Stimulated activated CD8-positive, alpha-beta memory T cell treated with anti-CD3 and anti-CD28 coated beads, Interleukin-2, amount 100 ng/mL, for 1 hour (primary cell): ENCODE measurements at regions not wholly inside any gene's neighbourhood (a gene's known extent, or its start where the extent isn't known, plus 50 kb on each side); places are given as distances from the start of the nearest gene placed in this dataset.
A peak's percentile ranks its signal among the peaks of the same experiment; 100 is the strongest.
"Not testable (repeated sequence)": the region's sequence is repeated elsewhere in the genome, so short reads cannot be mapped to it uniquely, and the experiment has no call there.

Experiments
- DNase-seq, 2 donors: peaks; one replicate each; pipeline ENCODE4 v3.0.0-alpha.2; 2020; ENCODE audit warnings: low read depth in 2 of 2

- no peak for DNase-seq
Measured at GRCh38 chr2:88396209-88396608, 56.3 kb downstream of the FOXI3 start.

- no peak for DNase-seq
Measured at GRCh38 chr2:88377641-88377991, 74.9 kb downstream of the FOXI3 start.

GRCh38 chr2:88372042-88372441, 80.5 kb downstream of the FOXI3 start:
- no peak for DNase-seq

- DNase-seq, result not testable (repeated sequence)
Measured at GRCh38 chr2:88365408-88365807, 87.1 kb downstream of the FOXI3 start.

GRCh38 chr2:88355486-88355885, 97.0 kb downstream of the FOXI3 start:
- DNase-seq, result no peak

- DNase-seq, result no peak
Measured at GRCh38 chr2:88351249-88351601, 101.3 kb downstream of the FOXI3 start.

GRCh38 chr2:88350331-88351248, 101.9 kb downstream of the FOXI3 start:
- peak; percentile 8 to 45 for DNase-seq

GRCh38 chr2:88345842-88346241, 106.7 kb downstream of the FOXI3 start:
- no peak for DNase-seq

- no peak for DNase-seq
Measured at GRCh38 chr2:88342749-88343148, 109.7 kb downstream of the FOXI3 start.

GRCh38 chr2:88334418-88334817, 118.1 kb downstream of the FOXI3 start:
- no peak for DNase-seq

GRCh38 chr2:88331239-88331638, 121.3 kb downstream of the FOXI3 start:
- DNase-seq, result no peak

- no peak for DNase-seq
Measured at GRCh38 chr2:88329815-88330603, 122.5 kb downstream of the FOXI3 start.

- no peak for DNase-seq
Measured at GRCh38 chr2:88321449-88322248, 130.8 kb downstream of the FOXI3 start.

GRCh38 chr2:88320076-88320773, 132.3 kb downstream of the FOXI3 start:
- no peak for DNase-seq

- DNase-seq, result no peak
Measured at GRCh38 chr2:88318956-88319330, 133.6 kb downstream of the FOXI3 start.

GRCh38 chr2:88318071-88318955, 134.2 kb downstream of the FOXI3 start:
- DNase-seq, result no peak

GRCh38 chr2:88310787-88311186, 140.6 kb downstream of the THNSL2 start:
- DNase-seq, result no peak

GRCh38 chr2:88307817-88308216, 137.7 kb downstream of the THNSL2 start:
- DNase-seq, result no peak

- no peak for DNase-seq
Measured at GRCh38 chr2:88303865-88304264, 133.7 kb downstream of the THNSL2 start.

- no peak for DNase-seq
Measured at GRCh38 chr2:88296247-88296646, 126.1 kb downstream of the THNSL2 start.
